ENCODE measurements at regions not wholly inside any gene's neighbourhood (a gene's known extent, or its start where the extent isn't known, plus 50 kb on each side); places are given as distances from the start of the nearest gene placed in this dataset.

DNA sequence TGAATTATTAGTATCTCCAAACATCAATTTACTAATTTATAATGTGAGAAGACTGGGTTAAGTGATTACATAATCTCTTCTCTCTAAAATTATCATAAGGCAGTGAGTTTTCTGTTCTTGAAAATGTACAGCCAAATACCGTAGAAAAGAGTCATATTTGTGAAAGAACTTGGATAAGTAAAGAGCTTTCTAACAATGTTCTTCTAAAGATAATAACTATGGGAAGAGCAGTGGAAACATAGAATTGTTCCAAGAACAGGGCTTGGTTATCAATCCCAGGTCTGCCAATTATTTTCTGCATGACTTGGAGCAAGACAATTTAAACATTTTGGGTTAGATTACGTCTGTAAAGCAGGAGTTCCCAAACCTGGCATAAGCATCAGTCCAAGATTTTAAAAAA is 198.1 kb upstream of the SGK1 start:
- no peaks in the 10 kb centered on the region for H3K9me3 ChIP-seq
- no peak for DNase-seq (ENCODE audit: low spot score in 2 of 2)
- peaks cover 58% of the 10 kb centered on the region for H3K4me1 ChIP-seq
- no peak overlapping the region for H3K4me3 ChIP-seq
- WGBS: 45% methylated on average over 2 of the region's 2 CpGs
- no peaks in the 10 kb centered on the region for H3K36me3 ChIP-seq
- TF ChIP-seq EP300 (IDR thresholded peaks at IDR 0.05) (no peak), CTCF (IDR thresholded peaks at IDR 0.05) (no peak), POLR2AphosphoS5 (IDR thresholded peaks at IDR 0.05) (no peak), POLR2A (IDR thresholded peaks at IDR 0.05) (no peak)
- H3K27ac ChIP-seq: no peak overlapping the region
- no peaks in the 10 kb centered on the region for H3K27me3 ChIP-seq

- WGBS: 57% methylated on average over 2 of the region's 2 CpGs
- H3K27ac ChIP-seq: no peak overlapping the region
Measured at GRCh38 chr6:134512981-134513391, 195.1 kb upstream of the SGK1 start.

GRCh38 chr6:134511984-134512683 is 194.2 kb upstream of the SGK1 start:
- WGBS: 93% methylated on average over 7 of the region's 7 CpGs
- Histone ChIP-seq H3K4me1 (peaks cover 22% of the 10 kb centered on the region), H3K4me3 (no peak overlapping the region), H3K27ac (no peak overlapping the region), H3K36me3 (no peaks in the 10 kb centered on the region), H3K9me3 (no peaks in the 10 kb centered on the region), H3K27me3 (no peaks in the 10 kb centered on the region)
- no peak for DNase-seq (ENCODE audit: low spot score in 2 of 2)
- TF ChIP-seq POLR2A (IDR thresholded peaks at IDR 0.05) (no peak), EP300 (IDR thresholded peaks at IDR 0.05) (no peak), CTCF (IDR thresholded peaks at IDR 0.05) (no peak), POLR2AphosphoS5 (IDR thresholded peaks at IDR 0.05) (no peak)

More at GRCh38 chr6:134512981-134513391, 195.1 kb upstream of the SGK1 start:
- H3K36me3 ChIP-seq: no peaks in the 10 kb centered on the region
- H3K9me3 ChIP-seq: no peaks in the 10 kb centered on the region
- DNase-seq (ENCODE audit: low spot score in 2 of 2): no peak
- peaks cover 31% of the 10 kb centered on the region for H3K4me1 ChIP-seq
- H3K4me3 ChIP-seq: no peak overlapping the region
- TF ChIP-seq POLR2A (IDR thresholded peaks at IDR 0.05): no peak
- no peak for TF ChIP-seq CTCF (IDR thresholded peaks at IDR 0.05)
- no peak for TF ChIP-seq EP300 (IDR thresholded peaks at IDR 0.05)
- TF ChIP-seq POLR2AphosphoS5 (IDR thresholded peaks at IDR 0.05): no peak
- H3K27me3 ChIP-seq: no peaks in the 10 kb centered on the region

DNA sequence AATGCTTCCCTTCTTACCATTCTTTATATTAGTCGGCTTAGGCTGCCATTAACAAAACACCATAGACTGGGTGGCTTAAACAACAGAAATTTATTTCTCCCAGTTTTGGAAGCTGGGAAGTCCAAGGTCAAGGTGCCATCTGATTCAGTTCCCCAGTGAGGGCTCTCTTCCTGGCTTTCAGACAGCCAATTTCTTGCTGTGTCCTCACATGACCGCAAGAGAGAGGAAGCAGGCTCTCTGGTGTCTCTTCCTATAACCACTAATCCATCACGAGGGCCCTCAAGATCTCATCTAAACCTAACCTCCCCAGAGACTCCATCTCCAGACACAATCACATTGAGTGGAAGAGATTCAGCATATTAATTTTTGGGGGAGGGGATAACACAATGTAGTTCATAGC is 193.0 kb upstream of the SGK1 start:
- TF ChIP-seq EP300 (IDR thresholded peaks at IDR 0.05): no peak
- TF ChIP-seq POLR2AphosphoS5 (IDR thresholded peaks at IDR 0.05): no peak
- no peak for TF ChIP-seq POLR2A (IDR thresholded peaks at IDR 0.05)
- TF ChIP-seq CTCF (IDR thresholded peaks at IDR 0.05): no peak
- 79% methylated on average over 3 of the region's 3 CpGs for WGBS

GRCh38 chr6:134510142-134510541 is 192.2 kb upstream of the SGK1 start:
- Histone ChIP-seq H3K27ac (no peak overlapping the region), H3K4me1 (peaks cover 8% of the 10 kb centered on the region), H3K9me3 (no peaks in the 10 kb centered on the region), H3K4me3 (no peak overlapping the region), H3K36me3 (no peaks in the 10 kb centered on the region), H3K27me3 (no peaks in the 10 kb centered on the region)
- WGBS: 93% methylated on average over 4 of the region's 4 CpGs
- no peak for TF ChIP-seq POLR2AphosphoS5 (IDR thresholded peaks at IDR 0.05)
- TF ChIP-seq EP300 (IDR thresholded peaks at IDR 0.05): no peak
- no peak for TF ChIP-seq POLR2A (IDR thresholded peaks at IDR 0.05)
- no peak for TF ChIP-seq CTCF (IDR thresholded peaks at IDR 0.05)
- no peak for DNase-seq (ENCODE audit: low spot score in 2 of 2)

More for the DNA sequence above, 193.0 kb upstream of the SGK1 start:
- no peak for DNase-seq (ENCODE audit: low spot score in 2 of 2)
- Histone ChIP-seq H3K27me3 (no peaks in the 10 kb centered on the region), H3K4me3 (no peak overlapping the region), H3K9me3 (no peaks in the 10 kb centered on the region), H3K27ac (no peak overlapping the region), H3K4me1 (peaks cover 11% of the 10 kb centered on the region), H3K36me3 (no peaks in the 10 kb centered on the region)

All from suprapubic skin (tissue), 4 donors.